ENCODE measurements at regions not wholly inside any gene's neighbourhood (a gene's known extent, or its start where the extent isn't known, plus 50 kb on each side); places are given as distances from the start of the nearest gene placed in this dataset.

- Histone ChIP-seq H2BK15ac (ENCODE audit: low read length) (no peak overlapping the region), H3K4me3 (ENCODE audit: low read length in 2 of 2) (no peak overlapping the region), H4K91ac (ENCODE audit: low read depth, low read length, poor library complexity) (no peak overlapping the region), H4K8ac (ENCODE audit: low read depth, low read length) (no peak overlapping the region), H3K36me3 (replicated peaks in 1 of 2; ENCODE audit: control insufficient read depth in 2 of 2, insufficient read depth in 2 of 2, low read length in 2 of 2) (no peaks in the 10 kb centered on the region), H3K4me2 (ENCODE audit: insufficient read depth, low read length, poor library complexity, severe bottlenecking) (no peak overlapping the region), H2AFZ (ENCODE audit: low read length) (no peak overlapping the region), H3K27ac (replicated peaks; ENCODE audit: low read length) (no peak overlapping the region), H2BK12ac (ENCODE audit: low read length) (no peak overlapping the region), H3K23ac (ENCODE audit: low read depth, low read length, poor library complexity) (no peak overlapping the region), H3K27me3 (ENCODE audit: control insufficient read depth in 3 of 3, insufficient read depth in 3 of 3, low read depth in 1 of 3, low read length in 3 of 3) (no peaks in the 10 kb centered on the region), H3K79me1 (ENCODE audit: low read depth, low read length) (no peaks in the 10 kb centered on the region), H2BK5ac (ENCODE audit: low read length) (no peak overlapping the region), H2AK5ac (ENCODE audit: low read depth, low read length) (no peak overlapping the region), H3K14ac (ENCODE audit: low read length) (no peak overlapping the region), H2BK120ac (ENCODE audit: low read depth, low read length) (no peak overlapping the region), H3K4me1 (ENCODE audit: control insufficient read depth in 2 of 2, insufficient read depth in 1 of 2, low read depth in 1 of 2, low read length in 2 of 2) (no peaks in the 10 kb centered on the region), H3K18ac (ENCODE audit: low read length) (peak overlapping the region; percentile 71), H3K9me3 (replicated peaks in 1 of 2; ENCODE audit: control insufficient read depth in 2 of 2, insufficient read depth in 1 of 2, low read depth in 1 of 2, low read length in 2 of 2) (no peaks in the 10 kb centered on the region), H3K9ac (ENCODE audit: low read depth, low read length, poor library complexity) (no peak overlapping the region), H3K4ac (ENCODE audit: low read length) (no peak overlapping the region)
- no CpG with 5 or more reads among the region's 9 CpGs for WGBS, 2 donors (ENCODE audit: extremely low coverage in 2 of 2, insufficient read length in 2 of 2, insufficient replicate concordance in 1 of 2)
- no peak for DNase-seq (ENCODE audit: low spot score)
These were observed 238.1 kb downstream of the GAS1 start for GRCh38 chr9:86708918-86709835.

GRCh38 chr9:86707932-86708510 lies 239.3 kb downstream of the GAS1 start:
- no peak overlapping the region for H4K8ac ChIP-seq (ENCODE audit: low read depth, low read length)
- no peak overlapping the region for H4K91ac ChIP-seq (ENCODE audit: low read depth, low read length, poor library complexity)
- H2BK12ac ChIP-seq (ENCODE audit: low read length), result no peak overlapping the region
- no peaks in the 10 kb centered on the region for H3K27me3 ChIP-seq (ENCODE audit: control insufficient read depth in 3 of 3, insufficient read depth in 3 of 3, low read depth in 1 of 3, low read length in 3 of 3)
- no peaks in the 10 kb centered on the region for H3K36me3 ChIP-seq (replicated peaks in 1 of 2; ENCODE audit: control insufficient read depth in 2 of 2, insufficient read depth in 2 of 2, low read length in 2 of 2)
- H2BK120ac ChIP-seq (ENCODE audit: low read depth, low read length), result no peak overlapping the region
- no peak overlapping the region for H2AK5ac ChIP-seq (ENCODE audit: low read depth, low read length)
- no peak overlapping the region for H3K4me3 ChIP-seq (ENCODE audit: low read length in 2 of 2)
- no peak overlapping the region for H3K4me2 ChIP-seq (ENCODE audit: insufficient read depth, low read length, poor library complexity, severe bottlenecking)
- DNase-seq (ENCODE audit: low spot score), result no peak
- no peaks in the 10 kb centered on the region for H3K9me3 ChIP-seq (replicated peaks in 1 of 2; ENCODE audit: control insufficient read depth in 2 of 2, insufficient read depth in 1 of 2, low read depth in 1 of 2, low read length in 2 of 2)
- no peak overlapping the region for H3K27ac ChIP-seq (replicated peaks; ENCODE audit: low read length)
- no peak overlapping the region for H3K14ac ChIP-seq (ENCODE audit: low read length)
- no peak overlapping the region for H3K23ac ChIP-seq (ENCODE audit: low read depth, low read length, poor library complexity)
- H3K18ac ChIP-seq (ENCODE audit: low read length), result peak overlapping the region; percentile 22
- no peak overlapping the region for H3K4ac ChIP-seq (ENCODE audit: low read length)
- no peaks in the 10 kb centered on the region for H3K79me1 ChIP-seq (ENCODE audit: low read depth, low read length)
- no peak overlapping the region for H2BK5ac ChIP-seq (ENCODE audit: low read length)
- no CpG with 5 or more reads among the region's 4 CpGs for WGBS, 2 donors (ENCODE audit: extremely low coverage in 2 of 2, insufficient read length in 2 of 2, insufficient replicate concordance in 1 of 2)
- H3K9ac ChIP-seq (ENCODE audit: low read depth, low read length, poor library complexity), result no peak overlapping the region
- H3K4me1 ChIP-seq (ENCODE audit: control insufficient read depth in 2 of 2, insufficient read depth in 1 of 2, low read depth in 1 of 2, low read length in 2 of 2), result no peaks in the 10 kb centered on the region
- no peak overlapping the region for H2AFZ ChIP-seq (ENCODE audit: low read length)
- no peak overlapping the region for H2BK15ac ChIP-seq (ENCODE audit: low read length)

DNA sequence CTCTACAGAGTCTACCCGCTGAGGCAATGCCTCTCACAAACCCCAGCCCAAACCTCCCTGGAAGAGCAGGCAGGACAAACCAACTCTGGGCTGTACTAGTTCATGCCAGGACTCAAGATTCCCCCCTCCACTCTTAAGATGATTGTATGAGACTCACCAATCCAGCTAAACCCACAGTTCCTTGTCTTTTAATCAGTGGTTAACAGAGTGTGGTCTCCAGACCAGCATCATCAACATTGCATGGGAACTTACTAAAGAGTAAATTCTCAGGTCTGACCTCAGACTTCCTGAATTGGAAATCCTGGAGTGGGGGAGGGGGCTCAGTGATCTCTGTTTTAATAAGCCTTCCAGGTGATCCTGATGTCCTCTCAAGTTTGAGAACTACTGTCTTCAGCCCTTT lies 240.9 kb downstream of the GAS1 start:
- no peak overlapping the region for H4K91ac ChIP-seq (ENCODE audit: low read depth, low read length, poor library complexity)
- H3K27me3 ChIP-seq (ENCODE audit: control insufficient read depth in 3 of 3, insufficient read depth in 3 of 3, low read depth in 1 of 3, low read length in 3 of 3), result no peaks in the 10 kb centered on the region
- H3K4me2 ChIP-seq (ENCODE audit: insufficient read depth, low read length, poor library complexity, severe bottlenecking), result no peak overlapping the region
- H2AFZ ChIP-seq (ENCODE audit: low read length), result no peak overlapping the region
- H3K4me1 ChIP-seq (ENCODE audit: control insufficient read depth in 2 of 2, insufficient read depth in 1 of 2, low read depth in 1 of 2, low read length in 2 of 2), result no peaks in the 10 kb centered on the region
- no peak overlapping the region for H3K9ac ChIP-seq (ENCODE audit: low read depth, low read length, poor library complexity)
- no CpG with 5 or more reads among the region's 1 CpG for WGBS, 2 donors (ENCODE audit: extremely low coverage in 2 of 2, insufficient read length in 2 of 2, insufficient replicate concordance in 1 of 2)
- H3K14ac ChIP-seq (ENCODE audit: low read length), result no peak overlapping the region
- H3K18ac ChIP-seq (ENCODE audit: low read length), result no peak overlapping the region
- no peak overlapping the region for H3K4me3 ChIP-seq (ENCODE audit: low read length in 2 of 2)
- no peak overlapping the region for H2AK5ac ChIP-seq (ENCODE audit: low read depth, low read length)
- no peak overlapping the region for H2BK12ac ChIP-seq (ENCODE audit: low read length)
- H3K4ac ChIP-seq (ENCODE audit: low read length), result no peak overlapping the region
- H2BK15ac ChIP-seq (ENCODE audit: low read length), result no peak overlapping the region
- no peak overlapping the region for H3K27ac ChIP-seq (replicated peaks; ENCODE audit: low read length)
- no peak overlapping the region for H4K8ac ChIP-seq (ENCODE audit: low read depth, low read length)
- H3K23ac ChIP-seq (ENCODE audit: low read depth, low read length, poor library complexity), result no peak overlapping the region
- H3K9me3 ChIP-seq (replicated peaks in 1 of 2; ENCODE audit: control insufficient read depth in 2 of 2, insufficient read depth in 1 of 2, low read depth in 1 of 2, low read length in 2 of 2), result no peaks in the 10 kb centered on the region
- H3K36me3 ChIP-seq (replicated peaks in 1 of 2; ENCODE audit: control insufficient read depth in 2 of 2, insufficient read depth in 2 of 2, low read length in 2 of 2), result no peaks in the 10 kb centered on the region
- H2BK120ac ChIP-seq (ENCODE audit: low read depth, low read length), result no peak overlapping the region
- no peak overlapping the region for H2BK5ac ChIP-seq (ENCODE audit: low read length)
- H3K79me1 ChIP-seq (ENCODE audit: low read depth, low read length), result no peaks in the 10 kb centered on the region
- DNase-seq (ENCODE audit: low spot score), result no peak

GRCh38 chr9:86705490-86705889 lies 241.8 kb downstream of the GAS1 start:
- no peak overlapping the region for H2AK5ac ChIP-seq (ENCODE audit: low read depth, low read length)
- H2BK5ac ChIP-seq (ENCODE audit: low read length), result no peak overlapping the region
- H3K23ac ChIP-seq (ENCODE audit: low read depth, low read length, poor library complexity), result no peak overlapping the region
- H2AFZ ChIP-seq (ENCODE audit: low read length), result no peak overlapping the region
- H3K27me3 ChIP-seq (ENCODE audit: control insufficient read depth in 3 of 3, insufficient read depth in 3 of 3, low read depth in 1 of 3, low read length in 3 of 3), result no peaks in the 10 kb centered on the region
- no peaks in the 10 kb centered on the region for H3K4me1 ChIP-seq (ENCODE audit: control insufficient read depth in 2 of 2, insufficient read depth in 1 of 2, low read depth in 1 of 2, low read length in 2 of 2)
- no peaks in the 10 kb centered on the region for H3K79me1 ChIP-seq (ENCODE audit: low read depth, low read length)
- H3K4me2 ChIP-seq (ENCODE audit: insufficient read depth, low read length, poor library complexity, severe bottlenecking), result no peak overlapping the region
- no peak overlapping the region for H3K4ac ChIP-seq (ENCODE audit: low read length)
- H3K9ac ChIP-seq (ENCODE audit: low read depth, low read length, poor library complexity), result no peak overlapping the region
- no peak overlapping the region for H2BK120ac ChIP-seq (ENCODE audit: low read depth, low read length)
- H3K4me3 ChIP-seq (ENCODE audit: low read length in 2 of 2), result no peak overlapping the region
- H3K18ac ChIP-seq (ENCODE audit: low read length), result no peak overlapping the region
- no peak overlapping the region for H2BK12ac ChIP-seq (ENCODE audit: low read length)
- H3K9me3 ChIP-seq (replicated peaks in 1 of 2; ENCODE audit: control insufficient read depth in 2 of 2, insufficient read depth in 1 of 2, low read depth in 1 of 2, low read length in 2 of 2), result no peaks in the 10 kb centered on the region
- no peak overlapping the region for H4K91ac ChIP-seq (ENCODE audit: low read depth, low read length, poor library complexity)
- DNase-seq (ENCODE audit: low spot score), result no peak
- no CpG with 5 or more reads among the region's 5 CpGs for WGBS, 2 donors (ENCODE audit: extremely low coverage in 2 of 2, insufficient read length in 2 of 2, insufficient replicate concordance in 1 of 2)
- H3K14ac ChIP-seq (ENCODE audit: low read length), result no peak overlapping the region
- no peak overlapping the region for H3K27ac ChIP-seq (replicated peaks; ENCODE audit: low read length)
- H2BK15ac ChIP-seq (ENCODE audit: low read length), result no peak overlapping the region
- H4K8ac ChIP-seq (ENCODE audit: low read depth, low read length), result no peak overlapping the region
- no peaks in the 10 kb centered on the region for H3K36me3 ChIP-seq (replicated peaks in 1 of 2; ENCODE audit: control insufficient read depth in 2 of 2, insufficient read depth in 2 of 2, low read length in 2 of 2)

Data from neuronal stem cell (in vitro differentiated cells).